Hepatocyte (in vitro differentiated cells): ENCODE measurements at regions not wholly inside any gene's neighbourhood (a gene's known extent, or its start where the extent isn't known, plus 50 kb on each side); places are given as distances from the start of the nearest gene placed in this dataset.

Experiments
- DNase-seq: peaks from one replicate; pipeline ENCODE4 v3.0.0-alpha.2; 2016; ENCODE audit warnings: low spot score
- H2AFZ ChIP-seq: fragments of 200-600 bp; sonication (generic); 2 replicates; pipeline ENCODE4 v1.6.0; 2016; ENCODE audit warnings: antibody characterized with exemption, mild to moderate bottlenecking
- H3K27ac ChIP-seq: fragments of 200-600 bp; sonication (generic); 2 replicates; pipeline ENCODE4 v1.5.1; 2016; ENCODE audit warnings: mild to moderate bottlenecking
- H3K27me3 ChIP-seq: fragments of 200-600 bp; sonication (generic); 2 replicates; pipeline ENCODE4 v1.6.1; 2016
- H3K36me3 ChIP-seq: fragments of 200-600 bp; sonication (generic); replicated peaks from 2 replicates; pipeline ENCODE4 v1.5.1; 2016; ENCODE audit warnings: low read depth; ENCODE audit not compliant: insufficient read depth
- H3K4me1 ChIP-seq: fragments of 200-600 bp; sonication (generic); 2 replicates; pipeline ENCODE4 v1.5.1; 2016; ENCODE audit warnings: mild to moderate bottlenecking, moderate library complexity; ENCODE audit not compliant: insufficient read depth
- H3K4me2 ChIP-seq: fragments of 200-600 bp; sonication (generic); 2 replicates; pipeline ENCODE4 v1.6.0; 2016
- H3K4me3 ChIP-seq: fragments of 200-600 bp; sonication (generic); 2 replicates; pipeline ENCODE4 v1.5.1; 2016; ENCODE audit warnings: mild to moderate bottlenecking
- H3K79me2 ChIP-seq: fragments of 200-600 bp; sonication (generic); 2 replicates; pipeline ENCODE4 v1.6.0; 2017; ENCODE audit warnings: mild to moderate bottlenecking
- H3K9me2 ChIP-seq: fragments of 200-600 bp; sonication (generic); replicated peaks from 2 replicates; pipeline ENCODE4 v1.6.0; 2017; ENCODE audit warnings: mild to moderate bottlenecking; ENCODE audit not compliant: insufficient read depth
- H3K9me3 ChIP-seq: fragments of 200-600 bp; sonication (generic); 2 replicates; pipeline ENCODE4 v1.5.1; 2016; ENCODE audit warnings: low read depth, mild to moderate bottlenecking
- H4K20me1 ChIP-seq: fragments of 200-600 bp; sonication (generic); 2 replicates; pipeline ENCODE4 v1.6.0; 2016; ENCODE audit warnings: mild to moderate bottlenecking; ENCODE audit not compliant: insufficient read depth, poor library complexity, severe bottlenecking
- EZH2 ChIP-seq: fragments of 200-600 bp; sonication (generic); IDR thresholded peaks from 2 replicates; pipeline ENCODE4 v1.6.1; 2016; ENCODE audit warnings: antibody characterized with exemption, mild to moderate bottlenecking, borderline replicate concordance
- EZH2phosphoT487 ChIP-seq: fragments of 200-600 bp; sonication (generic); IDR thresholded peaks from one replicate; pipeline ENCODE4 v1.6.1; 2018; ENCODE audit warnings: antibody characterized with exemption, mild to moderate bottlenecking, low read depth, moderate library complexity; ENCODE audit not compliant: unreplicated experiment, severe bottlenecking
- WGBS: methylation state at CpG from one replicate; pipeline ENCODE4 v1.1.6; 2016; ENCODE audit warnings: low lambda C conversion rate; ENCODE audit errors: missing lambda C conversion rate; 5-methylcytosine and 5-hydroxymethylcytosine counted together
- TF ChIP-seq, protein P1 (sequence below): fragments of 200-600 bp; sonication (generic); IDR thresholded peaks from 2 replicates; pipeline ENCODE4 v1.5.1; 2016; ENCODE audit warnings: antibody characterized with exemption, mild to moderate bottlenecking; ENCODE audit not compliant: poor library complexity

DNA sequence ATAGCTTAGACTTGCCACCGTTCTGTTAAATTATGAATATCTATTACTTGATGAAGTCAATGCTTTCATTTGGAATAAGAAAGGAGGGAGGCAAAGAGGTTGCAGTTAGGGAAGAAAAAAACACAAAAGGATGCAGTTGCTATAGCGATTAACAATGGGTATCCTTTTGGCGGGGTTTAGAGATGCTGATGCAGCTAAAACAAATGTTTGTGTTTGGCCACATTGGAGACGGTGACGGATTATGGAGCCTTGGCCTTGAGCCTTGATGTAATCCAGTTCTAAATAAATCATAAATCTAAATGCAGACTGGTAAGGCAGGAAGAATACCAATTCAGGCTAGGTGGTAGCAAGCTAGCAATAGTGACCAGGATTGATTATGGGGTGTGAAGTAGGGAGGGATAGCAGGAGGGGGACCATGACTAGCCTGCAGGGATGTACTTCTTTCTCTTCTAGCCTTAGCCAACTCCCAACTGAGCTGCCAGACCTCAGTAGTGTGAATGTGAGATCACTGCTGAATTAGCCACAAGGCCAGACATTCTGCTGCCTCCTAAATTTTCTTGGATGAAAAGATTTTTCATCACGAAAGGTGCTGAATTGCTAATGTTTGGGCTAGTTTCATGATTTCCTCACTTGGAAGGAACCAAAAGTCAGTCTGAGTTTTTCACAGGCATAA, 160.3 kb downstream of the TLR4 start:
- H3K9me2 ChIP-seq: no peaks in the 10 kb centered on the region
- no peaks in the 10 kb centered on the region for H3K27me3 ChIP-seq
- no peaks in the 10 kb centered on the region for H3K79me2 ChIP-seq
- 74% methylated on average over 6 of the region's 6 CpGs for WGBS
- no peaks in the 10 kb centered on the region for H3K4me1 ChIP-seq
- TF ChIP-seq EZH2phosphoT487: no peak
- TF ChIP-seq EZH2: no peak
- TF ChIP-seq, protein P1, sequence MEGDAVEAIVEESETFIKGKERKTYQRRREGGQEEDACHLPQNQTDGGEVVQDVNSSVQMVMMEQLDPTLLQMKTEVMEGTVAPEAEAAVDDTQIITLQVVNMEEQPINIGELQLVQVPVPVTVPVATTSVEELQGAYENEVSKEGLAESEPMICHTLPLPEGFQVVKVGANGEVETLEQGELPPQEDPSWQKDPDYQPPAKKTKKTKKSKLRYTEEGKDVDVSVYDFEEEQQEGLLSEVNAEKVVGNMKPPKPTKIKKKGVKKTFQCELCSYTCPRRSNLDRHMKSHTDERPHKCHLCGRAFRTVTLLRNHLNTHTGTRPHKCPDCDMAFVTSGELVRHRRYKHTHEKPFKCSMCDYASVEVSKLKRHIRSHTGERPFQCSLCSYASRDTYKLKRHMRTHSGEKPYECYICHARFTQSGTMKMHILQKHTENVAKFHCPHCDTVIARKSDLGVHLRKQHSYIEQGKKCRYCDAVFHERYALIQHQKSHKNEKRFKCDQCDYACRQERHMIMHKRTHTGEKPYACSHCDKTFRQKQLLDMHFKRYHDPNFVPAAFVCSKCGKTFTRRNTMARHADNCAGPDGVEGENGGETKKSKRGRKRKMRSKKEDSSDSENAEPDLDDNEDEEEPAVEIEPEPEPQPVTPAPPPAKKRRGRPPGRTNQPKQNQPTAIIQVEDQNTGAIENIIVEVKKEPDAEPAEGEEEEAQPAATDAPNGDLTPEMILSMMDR: no peak
- H3K27ac ChIP-seq: no peak overlapping the region
- H3K36me3 ChIP-seq: no peaks in the 10 kb centered on the region
- H4K20me1 ChIP-seq: no peaks in the 10 kb centered on the region
- no peak overlapping the region for H3K4me2 ChIP-seq
- no peak overlapping the region for H3K4me3 ChIP-seq
- H2AFZ ChIP-seq: no peak overlapping the region
- DNase-seq: no peak
- no peaks in the 10 kb centered on the region for H3K9me3 ChIP-seq

DNA sequence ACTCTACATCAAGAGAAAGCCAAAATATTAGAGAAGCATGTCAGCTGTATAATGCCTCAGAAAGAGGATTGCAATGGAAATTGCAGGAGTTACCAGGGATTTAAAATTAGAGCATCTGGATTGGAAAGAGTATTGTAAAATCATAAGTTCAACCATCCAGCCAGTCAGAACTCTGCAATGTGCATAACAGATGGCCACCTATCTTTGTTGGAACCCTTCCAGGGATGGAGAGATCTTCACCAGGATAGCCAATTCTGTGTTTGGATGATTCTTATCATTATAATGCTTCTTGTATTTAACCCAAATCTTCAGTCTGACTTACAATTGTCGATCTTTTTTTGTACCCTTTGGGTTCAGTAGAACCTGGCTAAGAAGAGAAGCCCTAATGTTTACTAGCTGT, 164.4 kb downstream of the TLR4 start:
- Histone ChIP-seq H3K9me3 (no peaks in the 10 kb centered on the region), H3K9me2 (no peaks in the 10 kb centered on the region), H2AFZ (no peak overlapping the region), H3K4me2 (no peak overlapping the region), H3K79me2 (no peaks in the 10 kb centered on the region), H3K4me3 (no peak overlapping the region), H3K36me3 (no peaks in the 10 kb centered on the region), H3K27ac (no peak overlapping the region), H3K4me1 (no peaks in the 10 kb centered on the region), H4K20me1 (no peaks in the 10 kb centered on the region), H3K27me3 (no peaks in the 10 kb centered on the region)
- whole genome bisulfite sequencing: 90% methylated on average over 1 of the region's 1 CpG
- TF ChIP-seq EZH2 (no peak), EZH2phosphoT487 (no peak)
- TF ChIP-seq, protein P1: no peak
- no peak for DNase-seq

- no peak overlapping the region for H3K4me2 ChIP-seq
- 91% methylated on average over 1 of the region's 1 CpG for WGBS
- H2AFZ ChIP-seq: no peak overlapping the region
- no peak overlapping the region for H3K4me3 ChIP-seq
- no peaks in the 10 kb centered on the region for H3K36me3 ChIP-seq
- H3K9me2 ChIP-seq: no peaks in the 10 kb centered on the region
- no peak overlapping the region for H3K27ac ChIP-seq
- no peaks in the 10 kb centered on the region for H3K27me3 ChIP-seq
- TF ChIP-seq, protein P1: no peak
- TF ChIP-seq EZH2phosphoT487 (no peak), EZH2 (no peak)
- H3K79me2 ChIP-seq: no peaks in the 10 kb centered on the region
- H4K20me1 ChIP-seq: no peaks in the 10 kb centered on the region
- no peak for DNase-seq
- no peaks in the 10 kb centered on the region for H3K4me1 ChIP-seq
- H3K9me3 ChIP-seq: no peaks in the 10 kb centered on the region
These were observed 165.1 kb downstream of the TLR4 start for GRCh38 chr9:117869287-117869686.

DNA sequence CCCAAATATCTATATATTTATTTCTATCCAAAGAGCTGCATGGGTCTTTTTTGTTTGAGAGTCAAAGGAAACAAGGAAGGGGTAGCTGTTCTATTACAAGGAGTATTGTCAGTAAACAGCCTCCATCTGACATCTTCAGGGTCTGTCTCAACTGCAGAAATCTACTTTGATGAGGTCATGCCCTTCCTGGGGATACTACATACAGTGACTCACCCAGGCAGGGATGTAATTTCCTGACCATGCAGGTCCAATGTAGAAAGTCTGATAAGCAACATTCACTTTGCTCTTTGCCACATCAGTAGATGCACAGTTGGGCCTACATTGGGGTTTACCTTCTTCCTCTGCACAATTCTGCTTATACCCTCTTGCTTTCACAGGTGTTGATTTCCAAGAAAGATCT, 165.5 kb downstream of the TLR4 start:
- DNase-seq: no peak
- H3K4me1 ChIP-seq: no peaks in the 10 kb centered on the region
- H4K20me1 ChIP-seq: no peaks in the 10 kb centered on the region
- no peak overlapping the region for H3K27ac ChIP-seq
- TF ChIP-seq, protein P1: no peak
- TF ChIP-seq EZH2phosphoT487: no peak
- no peak for TF ChIP-seq EZH2
- H3K27me3 ChIP-seq: no peaks in the 10 kb centered on the region
- H3K4me2 ChIP-seq: no peak overlapping the region
- no peak overlapping the region for H2AFZ ChIP-seq
- H3K79me2 ChIP-seq: no peaks in the 10 kb centered on the region
- no peaks in the 10 kb centered on the region for H3K9me3 ChIP-seq
- no peaks in the 10 kb centered on the region for H3K9me2 ChIP-seq
- no peaks in the 10 kb centered on the region for H3K36me3 ChIP-seq
- no peak overlapping the region for H3K4me3 ChIP-seq
